SU-DHL-6 (cell line): ENCODE measurements at regions not wholly inside any gene's neighbourhood (a gene's known extent, or its start where the extent isn't known, plus 50 kb on each side); places are given as distances from the start of the nearest gene placed in this dataset.

Experiments used
- EZH2phosphoT487 ChIP-seq: fragments of 200-600 bp; sonication (generic), shearing (Covaris generic); conservative IDR thresholded peaks from 2 replicates; pipeline ENCODE4 v1.6.1; 2018; ENCODE audit warnings: mild to moderate bottlenecking, antibody characterized with exemption, low read length, moderate library complexity, mixed read lengths
- TF ChIP-seq, protein P1 (sequence below): fragments of 200-600 bp; sonication (generic); IDR thresholded peaks from one replicate; pipeline ENCODE4 v1.5.1; 2017; ENCODE audit warnings: antibody characterized with exemption, mild to moderate bottlenecking, low read length, moderate library complexity; ENCODE audit not compliant: insufficient read depth, poor library complexity, severe bottlenecking

DNA sequence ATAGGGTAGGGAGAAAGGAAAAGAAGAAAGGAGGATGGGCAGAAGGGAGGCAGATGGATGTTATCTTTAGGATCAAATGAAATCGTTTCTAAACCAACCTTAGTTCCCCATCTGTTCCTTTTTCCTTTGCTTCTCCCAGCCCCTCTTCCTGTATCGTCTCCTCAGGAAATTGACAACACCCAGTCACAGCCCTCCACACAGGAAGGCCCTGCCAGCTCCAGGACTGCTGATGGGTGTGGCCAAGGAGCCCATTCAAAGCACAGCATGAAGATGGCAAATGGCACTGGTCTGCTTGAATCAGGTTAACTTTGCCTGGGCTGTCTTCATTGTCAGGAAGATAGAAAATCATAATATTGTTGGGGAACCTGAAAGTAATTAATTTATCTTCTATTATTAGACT is 164.8 kb downstream of the C11orf87 start:
- TF ChIP-seq, protein P1, sequence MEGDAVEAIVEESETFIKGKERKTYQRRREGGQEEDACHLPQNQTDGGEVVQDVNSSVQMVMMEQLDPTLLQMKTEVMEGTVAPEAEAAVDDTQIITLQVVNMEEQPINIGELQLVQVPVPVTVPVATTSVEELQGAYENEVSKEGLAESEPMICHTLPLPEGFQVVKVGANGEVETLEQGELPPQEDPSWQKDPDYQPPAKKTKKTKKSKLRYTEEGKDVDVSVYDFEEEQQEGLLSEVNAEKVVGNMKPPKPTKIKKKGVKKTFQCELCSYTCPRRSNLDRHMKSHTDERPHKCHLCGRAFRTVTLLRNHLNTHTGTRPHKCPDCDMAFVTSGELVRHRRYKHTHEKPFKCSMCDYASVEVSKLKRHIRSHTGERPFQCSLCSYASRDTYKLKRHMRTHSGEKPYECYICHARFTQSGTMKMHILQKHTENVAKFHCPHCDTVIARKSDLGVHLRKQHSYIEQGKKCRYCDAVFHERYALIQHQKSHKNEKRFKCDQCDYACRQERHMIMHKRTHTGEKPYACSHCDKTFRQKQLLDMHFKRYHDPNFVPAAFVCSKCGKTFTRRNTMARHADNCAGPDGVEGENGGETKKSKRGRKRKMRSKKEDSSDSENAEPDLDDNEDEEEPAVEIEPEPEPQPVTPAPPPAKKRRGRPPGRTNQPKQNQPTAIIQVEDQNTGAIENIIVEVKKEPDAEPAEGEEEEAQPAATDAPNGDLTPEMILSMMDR: no peak
- no peak for TF ChIP-seq EZH2phosphoT487
